WTC11 (cell line): ENCODE measurements at regions not wholly inside any gene's neighbourhood (a gene's known extent, or its start where the extent isn't known, plus 50 kb on each side); places are given as distances from the start of the nearest gene placed in this dataset.

Source experiments
- ATAC-seq: fragments of 200-7000 bp; cut with Tn5 transposase; 2 replicates; pipeline ENCODE4 v1.10.0; 2021; ENCODE audit warnings: mild to moderate bottlenecking, moderate library complexity
- CTCF ChIA-PET: fragments of 300-600 bp; sonication (Branson Sonifier 250); formaldehyde crosslinking; loops from one replicate; lab custom pipeline; 2021; ENCODE audit warnings: antibody characterized with exemption; lab: Charles Lee
- POLR2A ChIA-PET: fragments of 350-600 bp; sonication (Branson Sonifier 250); formaldehyde crosslinking; loops from one replicate; lab custom pipeline; 2021; ENCODE audit warnings: antibody characterized with exemption; lab: Charles Lee
- DNase-seq: peaks from one replicate; pipeline ENCODE4 v3.0.0; 2021; ENCODE audit warnings: low spot score
- H3K27ac Mint-ChIP-seq: 2 replicates; pipeline ENCODE4 v1.8.0; 2021; ENCODE audit warnings: mixed read lengths
- H3K27me3 Mint-ChIP-seq: 2 replicates; pipeline ENCODE4 v1.8.0; 2021; ENCODE audit warnings: low read depth, mild to moderate bottlenecking, moderate library complexity, mixed read lengths
- H3K36me3 Mint-ChIP-seq: 2 replicates; pipeline ENCODE4 v1.8.0; 2021; ENCODE audit warnings: mixed read lengths
- H3K4me1 Mint-ChIP-seq: 2 replicates; pipeline ENCODE4 v1.8.0; 2022; ENCODE audit warnings: mixed read lengths
- H3K4me3 Mint-ChIP-seq: 2 replicates; pipeline ENCODE4 v1.8.0; 2021; ENCODE audit warnings: mild to moderate bottlenecking, moderate library complexity, mixed read lengths
- H3K9me3 Mint-ChIP-seq: 2 replicates; pipeline ENCODE4 v1.8.0; 2021; ENCODE audit warnings: mixed read lengths
- ATF1 ChIP-seq: sonication (generic); formaldehyde crosslinking; IDR thresholded peaks from 2 replicates; pipeline ENCODE4 v1.8.1; 2023; ENCODE audit warnings: mild to moderate bottlenecking, moderate library complexity, missing genetic modification reagents
- CREM ChIP-seq: sonication (generic); formaldehyde crosslinking; IDR thresholded peaks from 2 replicates; pipeline ENCODE4 v1.8.1; 2022; ENCODE audit warnings: mild to moderate bottlenecking, missing genetic modification reagents, moderate library complexity
- FOXK1 ChIP-seq: sonication (generic); formaldehyde crosslinking; IDR thresholded peaks from 2 replicates; pipeline ENCODE4 v1.8.0; 2022; ENCODE audit warnings: mild to moderate bottlenecking, moderate library complexity, missing genetic modification reagents
- JUN ChIP-seq: sonication (generic); formaldehyde crosslinking; IDR thresholded peaks from 2 replicates; pipeline ENCODE4 v1.8.0; 2023; ENCODE audit warnings: mild to moderate bottlenecking, missing genetic modification reagents
- NFE2L1 ChIP-seq: sonication (generic); formaldehyde crosslinking; IDR thresholded peaks from 2 replicates; pipeline ENCODE4 v1.8.1; 2023; ENCODE audit warnings: missing genetic modification reagents
- NR1H2 ChIP-seq: sonication (generic); formaldehyde crosslinking; IDR thresholded peaks from 2 replicates; pipeline ENCODE4 v1.9.0; 2021; ENCODE audit warnings: mild to moderate bottlenecking, moderate library complexity, missing genetic modification reagents
- OVOL2 ChIP-seq: fragments of 250-450 bp; sonication (Bioruptor Pico); IDR thresholded peaks from 2 replicates; pipeline ENCODE4 v1.9.0; 2021; ENCODE audit warnings: mild to moderate bottlenecking, borderline replicate concordance
- SOX15 ChIP-seq: fragments of 250-450 bp; sonication (Bioruptor Pico); IDR thresholded peaks from 2 replicates; pipeline ENCODE4 v1.9.0; 2021; ENCODE audit warnings: mild to moderate bottlenecking
- TP53 ChIP-seq: sonication (generic); formaldehyde crosslinking; IDR thresholded peaks from 2 replicates; pipeline ENCODE4 v1.8.1; 2023; ENCODE audit warnings: mild to moderate bottlenecking, missing genetic modification reagents
- ZNF219 ChIP-seq: sonication (generic); formaldehyde crosslinking; IDR thresholded peaks from 2 replicates; pipeline ENCODE4 v1.8.0; 2023; ENCODE audit warnings: missing genetic modification reagents, mild to moderate bottlenecking, borderline replicate concordance
- ZNF317 ChIP-seq: sonication (generic); formaldehyde crosslinking; IDR thresholded peaks from 2 replicates; pipeline ENCODE4 v1.8.1; 2023; ENCODE audit warnings: low read depth, mild to moderate bottlenecking, moderate library complexity, missing genetic modification reagents, borderline replicate concordance
- TF ChIP-seq, protein P1 (sequence below): fragments of 200-600 bp; IDR thresholded peaks from 2 replicates; pipeline ENCODE4 v1.8.0; 2022; ENCODE audit warnings: antibody characterized with exemption
- TF ChIP-seq, protein P2 (sequence below): sonication (generic); formaldehyde crosslinking; IDR thresholded peaks from 2 replicates; pipeline ENCODE4 v1.8.0; 2022; ENCODE audit warnings: mild to moderate bottlenecking, missing genetic modification reagents
- TF ChIP-seq, protein P3 (sequence below): sonication (generic); formaldehyde crosslinking; IDR thresholded peaks from 2 replicates; pipeline ENCODE4 v1.8.1; 2023; ENCODE audit warnings: mild to moderate bottlenecking, missing genetic modification reagents, borderline replicate concordance
- TF ChIP-seq, protein P4 (sequence below): sonication (generic); formaldehyde crosslinking; IDR thresholded peaks from 2 replicates; pipeline ENCODE4 v1.8.1; 2022; ENCODE audit warnings: low read depth, missing genetic modification reagents, borderline replicate concordance
- TF ChIP-seq, protein P5 (sequence below): sonication (generic); formaldehyde crosslinking; IDR thresholded peaks from 2 replicates; pipeline ENCODE4 v1.8.0; 2022; ENCODE audit warnings: missing genetic modification reagents

DNA sequence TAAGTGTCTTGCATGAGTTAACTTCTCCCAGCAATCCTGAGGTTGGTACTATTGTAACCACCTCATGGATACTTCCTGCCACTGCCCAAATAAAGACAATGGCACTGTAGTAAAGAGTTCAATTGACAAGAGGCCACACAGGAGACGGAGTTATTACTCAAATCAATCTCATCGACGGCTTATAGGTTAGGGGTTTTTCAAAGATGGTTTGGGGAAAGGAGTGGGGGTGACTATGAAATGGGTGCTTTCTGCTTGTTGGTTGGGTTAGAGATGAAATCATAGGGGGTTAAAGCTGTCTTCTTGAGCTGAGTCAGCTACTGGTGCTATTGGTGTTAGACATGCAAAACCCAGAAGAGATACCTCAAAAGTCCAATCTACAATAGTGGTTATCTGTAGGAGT, 1258.0 kb upstream of the ZEB2 start:
- no peaks in the 10 kb centered on the region; the same call in 1 of the 2 replicates for H3K27me3 Mint-ChIP-seq
- ChIA-PET POLR2A (no interaction called here), CTCF (interaction anchor here (1.3 kb wide), 1 partner anchor 25 kb away, joined by 4 read pairs; no protein-coding TSS in a partner anchor)
- peaks cover 13% of the 10 kb centered on the region for H3K36me3 Mint-ChIP-seq
- H3K9me3 Mint-ChIP-seq = peaks cover 18% of the 10 kb centered on the region
- no peak for ATAC-seq
- H3K4me3 Mint-ChIP-seq = no peak overlapping the region
- H3K4me1 Mint-ChIP-seq = peaks cover 16% of the 10 kb centered on the region
- no peak for DNase-seq
- TF ChIP-seq TP53 (CRISPR knock-in tag) (no peak), NR1H2 (CRISPR knock-in tag) (no peak), ZNF219 (CRISPR knock-in tag) (no peak), CREM (CRISPR knock-in tag) (no peak), FOXK1 (CRISPR knock-in tag) (no peak), NFE2L1 (CRISPR knock-in tag) (no peak), ZNF317 (no peak), SOX15 (CRISPR knock-in tag) (no peak), OVOL2 (no peak), JUN (CRISPR knock-in tag) (no peak), ATF1 (CRISPR knock-in tag) (no peak)
- TF ChIP-seq, protein P1, sequence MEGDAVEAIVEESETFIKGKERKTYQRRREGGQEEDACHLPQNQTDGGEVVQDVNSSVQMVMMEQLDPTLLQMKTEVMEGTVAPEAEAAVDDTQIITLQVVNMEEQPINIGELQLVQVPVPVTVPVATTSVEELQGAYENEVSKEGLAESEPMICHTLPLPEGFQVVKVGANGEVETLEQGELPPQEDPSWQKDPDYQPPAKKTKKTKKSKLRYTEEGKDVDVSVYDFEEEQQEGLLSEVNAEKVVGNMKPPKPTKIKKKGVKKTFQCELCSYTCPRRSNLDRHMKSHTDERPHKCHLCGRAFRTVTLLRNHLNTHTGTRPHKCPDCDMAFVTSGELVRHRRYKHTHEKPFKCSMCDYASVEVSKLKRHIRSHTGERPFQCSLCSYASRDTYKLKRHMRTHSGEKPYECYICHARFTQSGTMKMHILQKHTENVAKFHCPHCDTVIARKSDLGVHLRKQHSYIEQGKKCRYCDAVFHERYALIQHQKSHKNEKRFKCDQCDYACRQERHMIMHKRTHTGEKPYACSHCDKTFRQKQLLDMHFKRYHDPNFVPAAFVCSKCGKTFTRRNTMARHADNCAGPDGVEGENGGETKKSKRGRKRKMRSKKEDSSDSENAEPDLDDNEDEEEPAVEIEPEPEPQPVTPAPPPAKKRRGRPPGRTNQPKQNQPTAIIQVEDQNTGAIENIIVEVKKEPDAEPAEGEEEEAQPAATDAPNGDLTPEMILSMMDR = no peak
- TF ChIP-seq, protein P2, sequence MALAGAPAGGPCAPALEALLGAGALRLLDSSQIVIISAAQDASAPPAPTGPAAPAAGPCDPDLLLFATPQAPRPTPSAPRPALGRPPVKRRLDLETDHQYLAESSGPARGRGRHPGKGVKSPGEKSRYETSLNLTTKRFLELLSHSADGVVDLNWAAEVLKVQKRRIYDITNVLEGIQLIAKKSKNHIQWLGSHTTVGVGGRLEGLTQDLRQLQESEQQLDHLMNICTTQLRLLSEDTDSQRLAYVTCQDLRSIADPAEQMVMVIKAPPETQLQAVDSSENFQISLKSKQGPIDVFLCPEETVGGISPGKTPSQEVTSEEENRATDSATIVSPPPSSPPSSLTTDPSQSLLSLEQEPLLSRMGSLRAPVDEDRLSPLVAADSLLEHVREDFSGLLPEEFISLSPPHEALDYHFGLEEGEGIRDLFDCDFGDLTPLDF = no peak
- TF ChIP-seq, protein P3, sequence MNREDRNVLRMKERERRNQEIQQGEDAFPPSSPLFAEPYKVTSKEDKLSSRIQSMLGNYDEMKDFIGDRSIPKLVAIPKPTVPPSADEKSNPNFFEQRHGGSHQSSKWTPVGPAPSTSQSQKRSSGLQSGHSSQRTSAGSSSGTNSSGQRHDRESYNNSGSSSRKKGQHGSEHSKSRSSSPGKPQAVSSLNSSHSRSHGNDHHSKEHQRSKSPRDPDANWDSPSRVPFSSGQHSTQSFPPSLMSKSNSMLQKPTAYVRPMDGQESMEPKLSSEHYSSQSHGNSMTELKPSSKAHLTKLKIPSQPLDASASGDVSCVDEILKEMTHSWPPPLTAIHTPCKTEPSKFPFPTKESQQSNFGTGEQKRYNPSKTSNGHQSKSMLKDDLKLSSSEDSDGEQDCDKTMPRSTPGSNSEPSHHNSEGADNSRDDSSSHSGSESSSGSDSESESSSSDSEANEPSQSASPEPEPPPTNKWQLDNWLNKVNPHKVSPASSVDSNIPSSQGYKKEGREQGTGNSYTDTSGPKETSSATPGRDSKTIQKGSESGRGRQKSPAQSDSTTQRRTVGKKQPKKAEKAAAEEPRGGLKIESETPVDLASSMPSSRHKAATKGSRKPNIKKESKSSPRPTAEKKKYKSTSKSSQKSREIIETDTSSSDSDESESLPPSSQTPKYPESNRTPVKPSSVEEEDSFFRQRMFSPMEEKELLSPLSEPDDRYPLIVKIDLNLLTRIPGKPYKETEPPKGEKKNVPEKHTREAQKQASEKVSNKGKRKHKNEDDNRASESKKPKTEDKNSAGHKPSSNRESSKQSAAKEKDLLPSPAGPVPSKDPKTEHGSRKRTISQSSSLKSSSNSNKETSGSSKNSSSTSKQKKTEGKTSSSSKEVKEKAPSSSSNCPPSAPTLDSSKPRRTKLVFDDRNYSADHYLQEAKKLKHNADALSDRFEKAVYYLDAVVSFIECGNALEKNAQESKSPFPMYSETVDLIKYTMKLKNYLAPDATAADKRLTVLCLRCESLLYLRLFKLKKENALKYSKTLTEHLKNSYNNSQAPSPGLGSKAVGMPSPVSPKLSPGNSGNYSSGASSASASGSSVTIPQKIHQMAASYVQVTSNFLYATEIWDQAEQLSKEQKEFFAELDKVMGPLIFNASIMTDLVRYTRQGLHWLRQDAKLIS (CRISPR knock-in tag) = no peak
- TF ChIP-seq, protein P4, sequence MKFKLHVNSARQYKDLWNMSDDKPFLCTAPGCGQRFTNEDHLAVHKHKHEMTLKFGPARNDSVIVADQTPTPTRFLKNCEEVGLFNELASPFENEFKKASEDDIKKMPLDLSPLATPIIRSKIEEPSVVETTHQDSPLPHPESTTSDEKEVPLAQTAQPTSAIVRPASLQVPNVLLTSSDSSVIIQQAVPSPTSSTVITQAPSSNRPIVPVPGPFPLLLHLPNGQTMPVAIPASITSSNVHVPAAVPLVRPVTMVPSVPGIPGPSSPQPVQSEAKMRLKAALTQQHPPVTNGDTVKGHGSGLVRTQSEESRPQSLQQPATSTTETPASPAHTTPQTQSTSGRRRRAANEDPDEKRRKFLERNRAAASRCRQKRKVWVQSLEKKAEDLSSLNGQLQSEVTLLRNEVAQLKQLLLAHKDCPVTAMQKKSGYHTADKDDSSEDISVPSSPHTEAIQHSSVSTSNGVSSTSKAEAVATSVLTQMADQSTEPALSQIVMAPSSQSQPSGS (CRISPR knock-in tag) = no peak
- TF ChIP-seq, protein P5, sequence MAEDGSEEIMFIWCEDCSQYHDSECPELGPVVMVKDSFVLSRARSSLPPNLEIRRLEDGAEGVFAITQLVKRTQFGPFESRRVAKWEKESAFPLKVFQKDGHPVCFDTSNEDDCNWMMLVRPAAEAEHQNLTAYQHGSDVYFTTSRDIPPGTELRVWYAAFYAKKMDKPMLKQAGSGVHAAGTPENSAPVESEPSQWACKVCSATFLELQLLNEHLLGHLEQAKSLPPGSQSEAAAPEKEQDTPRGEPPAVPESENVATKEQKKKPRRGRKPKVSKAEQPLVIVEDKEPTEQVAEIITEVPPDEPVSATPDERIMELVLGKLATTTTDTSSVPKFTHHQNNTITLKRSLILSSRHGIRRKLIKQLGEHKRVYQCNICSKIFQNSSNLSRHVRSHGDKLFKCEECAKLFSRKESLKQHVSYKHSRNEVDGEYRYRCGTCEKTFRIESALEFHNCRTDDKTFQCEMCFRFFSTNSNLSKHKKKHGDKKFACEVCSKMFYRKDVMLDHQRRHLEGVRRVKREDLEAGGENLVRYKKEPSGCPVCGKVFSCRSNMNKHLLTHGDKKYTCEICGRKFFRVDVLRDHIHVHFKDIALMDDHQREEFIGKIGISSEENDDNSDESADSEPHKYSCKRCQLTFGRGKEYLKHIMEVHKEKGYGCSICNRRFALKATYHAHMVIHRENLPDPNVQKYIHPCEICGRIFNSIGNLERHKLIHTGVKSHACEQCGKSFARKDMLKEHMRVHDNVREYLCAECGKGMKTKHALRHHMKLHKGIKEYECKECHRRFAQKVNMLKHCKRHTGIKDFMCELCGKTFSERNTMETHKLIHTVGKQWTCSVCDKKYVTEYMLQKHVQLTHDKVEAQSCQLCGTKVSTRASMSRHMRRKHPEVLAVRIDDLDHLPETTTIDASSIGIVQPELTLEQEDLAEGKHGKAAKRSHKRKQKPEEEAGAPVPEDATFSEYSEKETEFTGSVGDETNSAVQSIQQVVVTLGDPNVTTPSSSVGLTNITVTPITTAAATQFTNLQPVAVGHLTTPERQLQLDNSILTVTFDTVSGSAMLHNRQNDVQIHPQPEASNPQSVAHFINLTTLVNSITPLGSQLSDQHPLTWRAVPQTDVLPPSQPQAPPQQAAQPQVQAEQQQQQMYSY (CRISPR knock-in tag) = no peak
- no peak overlapping the region for H3K27ac Mint-ChIP-seq
